WTC11 (cell line): ENCODE measurements at regions not wholly inside any gene's neighbourhood (a gene's known extent, or its start where the extent isn't known, plus 50 kb on each side); places are given as distances from the start of the nearest gene placed in this dataset.
"Not testable (repeated sequence)": the region's sequence is repeated elsewhere in the genome, so short reads cannot be mapped to it uniquely, and the experiment has no call there.

Experiments used
- ATAC-seq: fragments of 200-7000 bp; cut with Tn5 transposase; 2 replicates; pipeline ENCODE4 v1.10.0; 2021; ENCODE audit warnings: mild to moderate bottlenecking, moderate library complexity
- CTCF ChIA-PET: fragments of 300-600 bp; sonication (Branson Sonifier 250); formaldehyde crosslinking; loops from one replicate; lab custom pipeline; 2021; ENCODE audit warnings: antibody characterized with exemption; lab: Charles Lee
- POLR2A ChIA-PET: fragments of 350-600 bp; sonication (Branson Sonifier 250); formaldehyde crosslinking; loops from one replicate; lab custom pipeline; 2021; ENCODE audit warnings: antibody characterized with exemption; lab: Charles Lee
- DNase-seq: peaks from one replicate; pipeline ENCODE4 v3.0.0; 2021; ENCODE audit warnings: low spot score
- H3K27ac Mint-ChIP-seq: 2 replicates; pipeline ENCODE4 v1.8.0; 2021; ENCODE audit warnings: mixed read lengths
- H3K27me3 Mint-ChIP-seq: 2 replicates; pipeline ENCODE4 v1.8.0; 2021; ENCODE audit warnings: low read depth, mild to moderate bottlenecking, moderate library complexity, mixed read lengths
- H3K36me3 Mint-ChIP-seq: 2 replicates; pipeline ENCODE4 v1.8.0; 2021; ENCODE audit warnings: mixed read lengths
- H3K4me1 Mint-ChIP-seq: 2 replicates; pipeline ENCODE4 v1.8.0; 2022; ENCODE audit warnings: mixed read lengths
- H3K4me3 Mint-ChIP-seq: 2 replicates; pipeline ENCODE4 v1.8.0; 2021; ENCODE audit warnings: mild to moderate bottlenecking, moderate library complexity, mixed read lengths
- H3K9me3 Mint-ChIP-seq: 2 replicates; pipeline ENCODE4 v1.8.0; 2021; ENCODE audit warnings: mixed read lengths
- AFF4 ChIP-seq: sonication (generic); formaldehyde crosslinking; IDR thresholded peaks from 2 replicates; pipeline ENCODE4 v1.8.1; 2023; ENCODE audit warnings: mild to moderate bottlenecking, missing genetic modification reagents, borderline replicate concordance
- ARID4B ChIP-seq: sonication (generic); formaldehyde crosslinking; IDR thresholded peaks from 2 replicates; pipeline ENCODE4 v1.8.0; 2023; ENCODE audit warnings: missing genetic modification reagents, mild to moderate bottlenecking, borderline replicate concordance
- E2F4 ChIP-seq: sonication (generic); formaldehyde crosslinking; IDR thresholded peaks from 2 replicates; pipeline ENCODE4 v1.8.1; 2022; ENCODE audit warnings: low read depth, mild to moderate bottlenecking, moderate library complexity, missing genetic modification reagents, borderline replicate concordance
- ELF4 ChIP-seq: sonication (generic); formaldehyde crosslinking; IDR thresholded peaks from 2 replicates; pipeline ENCODE4 v1.8.1; 2022; ENCODE audit warnings: low read depth, mild to moderate bottlenecking, moderate library complexity, missing genetic modification reagents
- ETV6 ChIP-seq: sonication (generic); formaldehyde crosslinking; IDR thresholded peaks from 2 replicates; pipeline ENCODE4 v1.8.1; 2022; ENCODE audit warnings: mild to moderate bottlenecking, missing genetic modification reagents
- HMGA2 ChIP-seq: fragments of 250-450 bp; sonication (Bioruptor Pico); IDR thresholded peaks from 2 replicates; pipeline ENCODE4 v1.4.0; 2021; ENCODE audit warnings: mild to moderate bottlenecking, moderate library complexity
- JUN ChIP-seq: sonication (generic); formaldehyde crosslinking; IDR thresholded peaks from 2 replicates; pipeline ENCODE4 v1.8.0; 2023; ENCODE audit warnings: mild to moderate bottlenecking, missing genetic modification reagents
- MXD4 ChIP-seq: fragments of 250-450 bp; sonication (Bioruptor Pico); IDR thresholded peaks from 2 replicates; pipeline ENCODE4 v1.8.0; 2021; ENCODE audit warnings: mild to moderate bottlenecking, moderate library complexity, borderline replicate concordance
- OVOL2 ChIP-seq: fragments of 250-450 bp; sonication (Bioruptor Pico); IDR thresholded peaks from 2 replicates; pipeline ENCODE4 v1.9.0; 2021; ENCODE audit warnings: mild to moderate bottlenecking, borderline replicate concordance
- SMAD4 ChIP-seq: sonication (generic); formaldehyde crosslinking; IDR thresholded peaks from 2 replicates; pipeline ENCODE4 v1.8.0; 2022; ENCODE audit warnings: mild to moderate bottlenecking, missing genetic modification reagents
- ZBTB21 ChIP-seq: sonication (generic); formaldehyde crosslinking; IDR thresholded peaks from 2 replicates; pipeline ENCODE4 v1.8.1; 2023; ENCODE audit warnings: mild to moderate bottlenecking, missing genetic modification reagents, borderline replicate concordance
- ZMAT4 ChIP-seq: fragments of 250-450 bp; sonication (Bioruptor Pico); IDR thresholded peaks from 2 replicates; pipeline ENCODE4 v1.9.0; 2021; ENCODE audit warnings: mild to moderate bottlenecking
- ZNF317 ChIP-seq: sonication (generic); formaldehyde crosslinking; IDR thresholded peaks from 2 replicates; pipeline ENCODE4 v1.8.1; 2023; ENCODE audit warnings: low read depth, mild to moderate bottlenecking, moderate library complexity, missing genetic modification reagents, borderline replicate concordance
- ZNF396 ChIP-seq: fragments of 250-450 bp; sonication (Bioruptor Pico); IDR thresholded peaks from 2 replicates; pipeline ENCODE4 v1.8.0; 2021; ENCODE audit warnings: mild to moderate bottlenecking, moderate library complexity, borderline replicate concordance
- ZNF671 ChIP-seq: fragments of 250-450 bp; sonication (Bioruptor Pico); IDR thresholded peaks from 2 replicates; pipeline ENCODE4 v1.8.0; 2021; ENCODE audit warnings: mild to moderate bottlenecking
- TF ChIP-seq, protein P1 (sequence below): fragments of 200-600 bp; IDR thresholded peaks from 2 replicates; pipeline ENCODE4 v1.8.0; 2022; ENCODE audit warnings: antibody characterized with exemption
- TF ChIP-seq, protein P2 (sequence below): sonication (generic); formaldehyde crosslinking; IDR thresholded peaks from 2 replicates; pipeline ENCODE4 v1.8.1; 2022; ENCODE audit warnings: mild to moderate bottlenecking, missing genetic modification reagents, moderate library complexity, borderline replicate concordance

GRCh38 chr7:4496911-4497310, 185.2 kb upstream of the FOXK1 start:
- CTCF ChIA-PET, H3K27ac Mint-ChIP-seq, ATAC-seq, DNase-seq, H3K27me3 Mint-ChIP-seq, POLR2A ChIA-PET, H3K4me3 Mint-ChIP-seq: not testable (repeated sequence)
- Mint-ChIP-seq H3K36me3 (peaks cover 21% of the 10 kb centered on the region), H3K9me3 (peaks cover 36% of the 10 kb centered on the region), H3K4me1 (peaks cover 11% of the 10 kb centered on the region)

GRCh38 chr7:4500812-4501211, 181.3 kb upstream of the FOXK1 start:
- CTCF ChIA-PET: no interaction called here
- Mint-ChIP-seq H3K4me3 (no peak overlapping the region), H3K4me1 (peaks cover 11% of the 10 kb centered on the region), H3K9me3 (peaks cover 20% of the 10 kb centered on the region), H3K27ac (no peak overlapping the region), H3K36me3 (peaks cover 13% of the 10 kb centered on the region), H3K27me3 (no peaks in the 10 kb centered on the region)
- peak; percentile 13 for DNase-seq
- peak; percentile 85 for ATAC-seq
- POLR2A ChIA-PET: no interaction called here
- TF ChIP-seq OVOL2 (no peak), ZNF317 (CRISPR knock-in tag) (no peak), ZNF671 (CRISPR knock-in tag) (no peak), ARID4B (CRISPR knock-in tag) (no peak), ETV6 (no peak), MXD4 (CRISPR knock-in tag) (no peak), HMGA2 (CRISPR knock-in tag) (no peak), ZMAT4 (CRISPR knock-in tag) (no peak), ELF4 (CRISPR knock-in tag) (no peak), AFF4 (CRISPR knock-in tag) (no peak)

- H3K27me3 Mint-ChIP-seq, ATAC-seq, H3K4me3 Mint-ChIP-seq, CTCF ChIA-PET, H3K4me1 Mint-ChIP-seq, DNase-seq, POLR2A ChIA-PET, H3K36me3 Mint-ChIP-seq, H3K27ac Mint-ChIP-seq: not testable (repeated sequence)
- peaks cover 30% of the 10 kb centered on the region for H3K9me3 Mint-ChIP-seq
Measured at GRCh38 chr7:4507886-4508285, 174.2 kb upstream of the FOXK1 start.

DNA sequence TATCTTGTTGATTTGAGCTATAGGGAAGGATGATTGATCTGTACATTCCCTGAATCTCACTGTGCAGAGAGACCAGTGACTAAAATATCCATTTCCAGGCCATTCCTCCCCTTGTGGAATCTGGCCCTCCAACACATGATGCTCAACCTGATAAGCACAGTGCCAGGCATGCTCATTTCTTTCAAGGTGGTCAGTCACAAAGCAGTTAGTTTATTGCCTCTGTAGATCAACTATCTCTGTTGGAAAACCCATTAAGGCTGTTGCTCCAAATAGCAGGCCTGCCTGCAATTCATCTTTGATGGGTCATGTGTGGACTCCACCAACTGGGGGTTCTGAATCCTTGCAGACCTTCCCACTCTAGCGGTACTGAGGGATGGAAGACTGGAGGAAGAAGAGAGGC, 168.6 kb upstream of the FOXK1 start:
- ChIA-PET CTCF (no interaction called here), POLR2A (no interaction called here)
- no peak overlapping the region for H3K4me3 Mint-ChIP-seq
- H3K27me3 Mint-ChIP-seq: peaks cover 4% of the 10 kb centered on the region
- no peaks in the 10 kb centered on the region for H3K4me1 Mint-ChIP-seq
- peaks cover 13% of the 10 kb centered on the region for H3K36me3 Mint-ChIP-seq
- no peak for DNase-seq
- ATAC-seq: no peak
- H3K9me3 Mint-ChIP-seq: peaks cover 42% of the 10 kb centered on the region
- H3K27ac Mint-ChIP-seq: no peak overlapping the region
- TF ChIP-seq ELF4 (CRISPR knock-in tag) (no peak), JUN (CRISPR knock-in tag) (no peak), SMAD4 (no peak), E2F4 (CRISPR knock-in tag) (no peak), ZNF396 (CRISPR knock-in tag) (no peak), ZBTB21 (CRISPR knock-in tag) (no peak)
- TF ChIP-seq, protein P1, sequence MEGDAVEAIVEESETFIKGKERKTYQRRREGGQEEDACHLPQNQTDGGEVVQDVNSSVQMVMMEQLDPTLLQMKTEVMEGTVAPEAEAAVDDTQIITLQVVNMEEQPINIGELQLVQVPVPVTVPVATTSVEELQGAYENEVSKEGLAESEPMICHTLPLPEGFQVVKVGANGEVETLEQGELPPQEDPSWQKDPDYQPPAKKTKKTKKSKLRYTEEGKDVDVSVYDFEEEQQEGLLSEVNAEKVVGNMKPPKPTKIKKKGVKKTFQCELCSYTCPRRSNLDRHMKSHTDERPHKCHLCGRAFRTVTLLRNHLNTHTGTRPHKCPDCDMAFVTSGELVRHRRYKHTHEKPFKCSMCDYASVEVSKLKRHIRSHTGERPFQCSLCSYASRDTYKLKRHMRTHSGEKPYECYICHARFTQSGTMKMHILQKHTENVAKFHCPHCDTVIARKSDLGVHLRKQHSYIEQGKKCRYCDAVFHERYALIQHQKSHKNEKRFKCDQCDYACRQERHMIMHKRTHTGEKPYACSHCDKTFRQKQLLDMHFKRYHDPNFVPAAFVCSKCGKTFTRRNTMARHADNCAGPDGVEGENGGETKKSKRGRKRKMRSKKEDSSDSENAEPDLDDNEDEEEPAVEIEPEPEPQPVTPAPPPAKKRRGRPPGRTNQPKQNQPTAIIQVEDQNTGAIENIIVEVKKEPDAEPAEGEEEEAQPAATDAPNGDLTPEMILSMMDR: no peak
- TF ChIP-seq, protein P2, sequence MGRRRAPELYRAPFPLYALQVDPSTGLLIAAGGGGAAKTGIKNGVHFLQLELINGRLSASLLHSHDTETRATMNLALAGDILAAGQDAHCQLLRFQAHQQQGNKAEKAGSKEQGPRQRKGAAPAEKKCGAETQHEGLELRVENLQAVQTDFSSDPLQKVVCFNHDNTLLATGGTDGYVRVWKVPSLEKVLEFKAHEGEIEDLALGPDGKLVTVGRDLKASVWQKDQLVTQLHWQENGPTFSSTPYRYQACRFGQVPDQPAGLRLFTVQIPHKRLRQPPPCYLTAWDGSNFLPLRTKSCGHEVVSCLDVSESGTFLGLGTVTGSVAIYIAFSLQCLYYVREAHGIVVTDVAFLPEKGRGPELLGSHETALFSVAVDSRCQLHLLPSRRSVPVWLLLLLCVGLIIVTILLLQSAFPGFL (CRISPR knock-in tag): no peak
